Neutrophil (primary cell): ENCODE measurements at regions not wholly inside any gene's neighbourhood (a gene's known extent, or its start where the extent isn't known, plus 50 kb on each side); places are given as distances from the start of the nearest gene placed in this dataset.

ENCODE experiments used
- H3K27ac ChIP-seq: fragments of 200-600 bp; sonication (generic); 2 replicates; pipeline ENCODE4 v1.5.1; 2016; ENCODE audit warnings: mild to moderate bottlenecking, moderate library complexity
- H3K27me3 ChIP-seq: fragments of 200-600 bp; sonication (generic); 2 replicates; pipeline ENCODE4 v1.6.0; 2016; ENCODE audit warnings: mild to moderate bottlenecking
- H3K36me3 ChIP-seq: fragments of 200-600 bp; sonication (generic); 2 replicates; pipeline ENCODE4 v1.5.1; 2017
- H3K4me1 ChIP-seq, 2 experiments: fragments of 200-600 bp in 1 of 2; sonication (generic) in 1 of 2; 1 replicate in 1 of 2; 2 replicates in 1 of 2; pipeline versions ENCODE4 v1.5.1 to v1.6.1; 2013 to 2016; ENCODE audit warnings: low read depth in 1 of 2, low read length in 1 of 2, mild to moderate bottlenecking in 1 of 2, moderate library complexity in 1 of 2; ENCODE audit not compliant: control insufficient read depth in 1 of 2, insufficient read depth in 1 of 2
- H3K4me3 ChIP-seq, 2 experiments: fragments of 200-600 bp in 1 of 2; sonication (generic) in 1 of 2; 1 replicate in 1 of 2; 2 replicates in 1 of 2; pipeline ENCODE4 v1.5.1; 2013 to 2016; ENCODE audit warnings: low read depth in 1 of 2, low read length in 1 of 2, mild to moderate bottlenecking in 1 of 2, moderate library complexity in 1 of 2
- H3K9me3 ChIP-seq: fragments of 200-600 bp; sonication (generic); 2 replicates; pipeline ENCODE4 v1.5.1; 2016
- CTCF ChIP-seq: fragments of 200-600 bp; sonication (generic); IDR thresholded peaks from 2 replicates; pipeline ENCODE4 v1.5.1; 2016; ENCODE audit warnings: antibody characterized with exemption

- no peaks in the 10 kb centered on the region for H3K9me3 ChIP-seq
- no peak overlapping the region for H3K4me3 ChIP-seq
- no peak for TF ChIP-seq CTCF
- H3K36me3 ChIP-seq = no peaks in the 10 kb centered on the region
- peaks cover 5% of the 10 kb centered on the region for H3K27me3 ChIP-seq
- no peaks in the 10 kb centered on the region for H3K4me1 ChIP-seq
- H3K27ac ChIP-seq = no peak overlapping the region
Observed at GRCh38 chr11:116136987-116137674, 632.9 kb upstream of the CADM1 start.

- H3K27me3 ChIP-seq = peaks cover 5% of the 10 kb centered on the region
- H3K9me3 ChIP-seq = no peaks in the 10 kb centered on the region
- no peaks in the 10 kb centered on the region for H3K4me1 ChIP-seq
- H3K36me3 ChIP-seq = no peaks in the 10 kb centered on the region
- no peak for TF ChIP-seq CTCF
- H3K4me3 ChIP-seq = no peak overlapping the region
- no peak overlapping the region for H3K27ac ChIP-seq
Observed at GRCh38 chr11:116135891-116136290, 631.7 kb upstream of the CADM1 start.

GRCh38 chr11:116134450-116134849 is 630.2 kb upstream of the CADM1 start:
- H3K4me3 ChIP-seq = no peak overlapping the region
- H3K9me3 ChIP-seq = no peaks in the 10 kb centered on the region
- H3K4me1 ChIP-seq = no peaks in the 10 kb centered on the region
- H3K27me3 ChIP-seq = peaks cover 5% of the 10 kb centered on the region
- no peaks in the 10 kb centered on the region for H3K36me3 ChIP-seq
- no peak for TF ChIP-seq CTCF
- no peak overlapping the region for H3K27ac ChIP-seq

- no peak for TF ChIP-seq CTCF
- Histone ChIP-seq H3K4me1 (no peaks in the 10 kb centered on the region), H3K27me3 (peaks cover 5% of the 10 kb centered on the region), H3K9me3 (no peaks in the 10 kb centered on the region), H3K36me3 (no peaks in the 10 kb centered on the region), H3K27ac (no peak overlapping the region), H3K4me3 (no peak overlapping the region)
Observed at GRCh38 chr11:116132273-116132978, 628.2 kb upstream of the CADM1 start.

GRCh38 chr11:116130122-116130521 is 625.9 kb upstream of the CADM1 start:
- Histone ChIP-seq H3K36me3 (no peaks in the 10 kb centered on the region), H3K4me1 (no peaks in the 10 kb centered on the region), H3K27me3 (no peaks in the 10 kb centered on the region), H3K4me3 (no peak overlapping the region), H3K9me3 (no peaks in the 10 kb centered on the region), H3K27ac (no peak overlapping the region)
- TF ChIP-seq CTCF = no peak
